SK-N-SH (cell line): ENCODE measurements at regions not wholly inside any gene's neighbourhood (a gene's known extent, or its start where the extent isn't known, plus 50 kb on each side); places are given as distances from the start of the nearest gene placed in this dataset.
A peak's percentile ranks its signal among the peaks of the same experiment; 100 is the strongest.

ENCODE experiments used
- CTCF ChIA-PET: fragments of 300-600, 350-600 bp; formaldehyde crosslinking; extraction: SDS; loops from one replicate; lab custom pipeline; 2021; lab: Yijun Ruan, JAX
- POLR2A ChIA-PET: fragments of 350-600 bp; sonication (Branson Sonifier 250); formaldehyde crosslinking; extraction: SDS; loops from one replicate; lab custom pipeline; 2020; ENCODE audit warnings: antibody characterized with exemption, inconsistent platforms; lab: Yijun Ruan, JAX
- DNase-seq: peaks from one replicate; pipeline ENCODE4 v3.0.0; 2012
- H2AFZ ChIP-seq: fragments of 200-600 bp; sonication (generic); 2 replicates; pipeline ENCODE4 v1.8.1; 2016; ENCODE audit warnings: antibody characterized with exemption, mild to moderate bottlenecking, low read depth
- H3F3A ChIP-seq: fragments of 200-600 bp; sonication (generic); replicated peaks from 2 replicates; pipeline ENCODE3; 2016; ENCODE audit warnings: antibody characterized with exemption, mild to moderate bottlenecking; ENCODE audit not compliant: insufficient read depth
- H3K27ac ChIP-seq, 2 experiments: fragments of 200-500 bp in 1 of 2; fragments of 200-600 bp in 1 of 2; sonication (Bioruptor generic) in 1 of 2; sonication (generic), shearing (Covaris generic) in 1 of 2; 2 replicates each; pipeline versions ENCODE4 v1.5.1 to v1.6.1; 2014 to 2016; ENCODE audit warnings: low read depth in 2 of 2, inconsistent platforms in 1 of 2, low read length in 1 of 2, mild to moderate bottlenecking in 1 of 2, mixed read lengths in 1 of 2
- H3K27me3 ChIP-seq: fragments of 200-600 bp; sonication (generic), shearing (Covaris generic); 2 replicates; pipeline ENCODE4 v1.6.1; 2016; ENCODE audit warnings: mixed run types; ENCODE audit not compliant: insufficient read depth
- H3K36me3 ChIP-seq, 2 experiments: fragments of 200-500 bp in 1 of 2; fragments of 200-600 bp in 1 of 2; sonication (Bioruptor generic) in 1 of 2; sonication (generic) in 1 of 2; replicated peaks in 1 of 2; 2 replicates each; pipeline versions ENCODE3 to v1.5.1; 2014 to 2016; ENCODE audit warnings: low read length in 1 of 2, mild to moderate bottlenecking in 1 of 2; ENCODE audit not compliant: insufficient read depth in 2 of 2, control insufficient read depth in 1 of 2
- H3K4me1 ChIP-seq, 2 experiments: fragments of 200-500 bp in 1 of 2; fragments of 200-600 bp in 1 of 2; sonication (Bioruptor generic) in 1 of 2; sonication (generic), shearing (Covaris generic) in 1 of 2; 2 replicates each; pipeline versions ENCODE4 v1.5.1 to v1.6.1; 2014 to 2016; ENCODE audit warnings: low read depth in 1 of 2, low read length in 1 of 2, mixed run types in 1 of 2; ENCODE audit not compliant: insufficient read depth in 2 of 2, control insufficient read depth in 1 of 2
- H3K4me2 ChIP-seq: fragments of 200-600 bp; sonication (generic), shearing (Covaris generic); 2 replicates; pipeline ENCODE4 v1.6.1; 2017; ENCODE audit warnings: mixed run types
- H3K4me3 ChIP-seq, 2 experiments: fragments of 200-500 bp in 1 of 2; fragments of 200-600 bp in 1 of 2; sonication (Bioruptor generic) in 1 of 2; sonication (generic), shearing (Covaris generic) in 1 of 2; 2 replicates each; pipeline versions ENCODE4 v1.5.1 to v1.8.1; 2014 to 2016; ENCODE audit warnings: low read depth in 2 of 2, inconsistent platforms in 1 of 2, low read length in 1 of 2, mild to moderate bottlenecking in 1 of 2, mixed read lengths in 1 of 2, moderate library complexity in 1 of 2
- H3K79me2 ChIP-seq: fragments of 200-600 bp; sonication (generic); 2 replicates; pipeline ENCODE4 v1.8.1; 2017; ENCODE audit warnings: mild to moderate bottlenecking; ENCODE audit not compliant: insufficient read depth
- H3K9ac ChIP-seq: fragments of 200-600 bp; sonication (generic); 2 replicates; pipeline ENCODE4 v1.6.1; 2017; ENCODE audit warnings: mixed run types
- H3K9me2 ChIP-seq: fragments of 200-600 bp; sonication (generic); 2 replicates; pipeline ENCODE4 v1.6.1; 2017; ENCODE audit warnings: mixed run types
- H3K9me3 ChIP-seq: fragments of 200-600 bp; sonication (generic); 2 replicates; pipeline ENCODE4 v1.6.1; 2017; ENCODE audit warnings: mixed run types, mild to moderate bottlenecking, moderate library complexity
- H4K20me1 ChIP-seq: fragments of 200-600 bp; sonication (generic); 2 replicates; pipeline ENCODE4 v1.6.1; 2017; ENCODE audit warnings: mild to moderate bottlenecking, mixed run types; ENCODE audit not compliant: insufficient read depth
- CHD2 ChIP-seq: fragments of 150-350 bp; IDR thresholded peaks from 2 replicates; pipeline ENCODE4 v1.6.1; 2018; ENCODE audit warnings: low read length; ENCODE audit not compliant: partially characterized antibody
- ELF1 ChIP-seq: IDR thresholded peaks from 2 replicates; pipeline ENCODE4 v1.4.0; 2012
- EZH2phosphoT487 ChIP-seq: fragments of 200-600 bp; sonication (generic); IDR thresholded peaks from 2 replicates; pipeline ENCODE4 v1.6.1; 2017; ENCODE audit warnings: low read depth, mixed run types, mild to moderate bottlenecking, antibody characterized with exemption, moderate library complexity, borderline replicate concordance
- FOXJ3 ChIP-seq: sonication (generic); formaldehyde crosslinking; IDR thresholded peaks from 2 replicates; pipeline ENCODE4 v1.5.1; 2020; ENCODE audit warnings: mild to moderate bottlenecking, missing genetic modification reagents
- FOXM1 ChIP-seq: IDR thresholded peaks from 2 replicates; pipeline ENCODE4 v1.4.0; 2012; ENCODE audit warnings: low read depth, mild to moderate bottlenecking
- GABPA ChIP-seq: IDR thresholded peaks from 2 replicates; pipeline ENCODE4 v1.4.0; 2012; ENCODE audit warnings: low read depth, mild to moderate bottlenecking
- MEF2A ChIP-seq: IDR thresholded peaks from 2 replicates; pipeline ENCODE4 v1.4.0; 2012; ENCODE audit warnings: low read depth, borderline replicate concordance
- MXI1 ChIP-seq: IDR thresholded peaks from 2 replicates; pipeline ENCODE4 v1.6.1; 2012; ENCODE audit warnings: mild to moderate bottlenecking, low read depth, low read length, improper control_type of control experiment
- NFIC ChIP-seq: IDR thresholded peaks from 2 replicates; pipeline ENCODE4 v1.4.0; 2012; ENCODE audit warnings: borderline replicate concordance
- NRF1 ChIP-seq: IDR thresholded peaks from 2 replicates; pipeline ENCODE4 v1.6.1; 2012; ENCODE audit warnings: low read depth, mild to moderate bottlenecking, low read length
- RCOR1 ChIP-seq: fragments of 150-350 bp; IDR thresholded peaks from 2 replicates; pipeline ENCODE4 v1.6.1; 2017; ENCODE audit warnings: antibody characterized with exemption, low read length
- RFX5 ChIP-seq: IDR thresholded peaks from 2 replicates; pipeline ENCODE4 v1.6.1; 2012; ENCODE audit warnings: mild to moderate bottlenecking, improper control_type of control experiment, low read length
- RXRA ChIP-seq: IDR thresholded peaks from 2 replicates; pipeline ENCODE4 v1.4.0; 2012; ENCODE audit warnings: low read depth, mild to moderate bottlenecking, borderline replicate concordance
- TCF12 ChIP-seq: IDR thresholded peaks from 2 replicates; pipeline ENCODE4 v1.4.0; 2012
- YY1 ChIP-seq: IDR thresholded peaks from 2 replicates; pipeline ENCODE4 v1.4.0; 2012; ENCODE audit warnings: low read depth, mild to moderate bottlenecking
- WGBS: methylation state at CpG from one replicate; pipeline ENCODE4 v1.1.6; 2017; ENCODE audit warnings: low lambda C conversion rate; 5-methylcytosine and 5-hydroxymethylcytosine counted together
- TF ChIP-seq, protein P1 (sequence below): fragments of 150-350 bp; IDR thresholded peaks from 2 replicates; pipeline ENCODE4 v1.6.1; 2017; ENCODE audit warnings: antibody characterized with exemption, low read length, low read depth, borderline replicate concordance
- TF ChIP-seq, protein P2 (sequence below): fragments of 200-600 bp; sonication (generic); IDR thresholded peaks from 2 replicates; pipeline ENCODE4 v1.6.1; 2017; ENCODE audit warnings: antibody characterized with exemption, mild to moderate bottlenecking, moderate library complexity
- TF ChIP-seq, protein P3 (sequence below): fragments of 150-350 bp; IDR thresholded peaks from 2 replicates; pipeline ENCODE4 v1.6.1; 2016; ENCODE audit warnings: mild to moderate bottlenecking, low read depth, low read length
- TF ChIP-seq, protein P4 (sequence below): IDR thresholded peaks from 2 replicates; pipeline ENCODE4 v1.4.0; 2012; ENCODE audit warnings: low read depth, borderline replicate concordance
- TF ChIP-seq, protein P5 (sequence below): IDR thresholded peaks from 2 replicates; pipeline ENCODE4; 2012
- TF ChIP-seq, protein P6 (sequence below): IDR thresholded peaks from 2 replicates; pipeline ENCODE4 v1.4.0; 2012; ENCODE audit warnings: low read depth, borderline replicate concordance
- TF ChIP-seq, protein P7 (sequence below): IDR thresholded peaks from 2 replicates; pipeline ENCODE4 v1.6.1; 2012; ENCODE audit warnings: mild to moderate bottlenecking, low read depth, low read length, moderate library complexity

DNA sequence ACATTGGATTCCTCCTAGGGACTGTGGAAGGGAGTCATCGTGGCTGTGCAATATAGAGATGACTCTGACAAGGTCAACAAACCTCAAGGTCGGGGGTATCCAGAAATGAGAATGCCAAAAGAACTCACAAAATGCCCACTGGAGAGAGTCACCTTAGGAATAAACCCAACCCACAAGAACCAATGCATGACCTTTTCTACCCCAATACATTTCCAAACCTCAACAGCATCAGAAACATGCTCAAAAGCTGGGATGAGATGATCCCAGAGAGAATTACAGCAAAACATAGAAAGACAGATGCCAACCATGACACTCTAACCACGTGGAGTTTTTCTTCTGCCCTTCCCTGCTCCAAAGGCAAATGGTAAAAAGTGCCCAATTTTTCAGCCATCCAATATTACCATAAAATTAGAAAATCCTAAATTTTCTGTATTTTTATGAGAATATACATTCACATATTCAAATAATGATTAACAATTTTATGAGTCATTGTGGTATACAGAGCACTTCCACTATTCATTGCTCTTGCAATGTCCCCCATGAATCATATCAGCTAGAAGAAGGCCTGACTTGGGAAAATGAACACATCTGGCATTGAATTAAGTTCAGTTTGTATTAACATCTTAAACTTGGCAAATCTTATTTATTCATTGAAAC is 88.2 kb upstream of the PALMD start:
- H3F3A ChIP-seq = peaks cover 22% of the 10 kb centered on the region
- peaks cover 0 to 14% of the 10 kb centered on the region in 2 experiments; a peak in 1 of 4 replicates for H3K4me1 ChIP-seq
- peak overlapping the region; percentile 30; the same call in 1 of the 2 replicates for H3K4me2 ChIP-seq
- no peak overlapping the region; the same call in 1 of the 2 replicates for H3K9ac ChIP-seq
- no peaks in the 10 kb centered on the region for H3K79me2 ChIP-seq
- WGBS = 73% methylated on average over 3 of the region's 3 CpGs
- no peaks in the 10 kb centered on the region for H3K9me2 ChIP-seq
- H3K27me3 ChIP-seq = no peaks in the 10 kb centered on the region
- H3K9me3 ChIP-seq = no peaks in the 10 kb centered on the region
- H3K36me3 ChIP-seq = no peaks in the 10 kb centered on the region
- peak overlapping the region in 1 of 2 experiments; percentile 94; a peak in 2 of 4 replicates for H3K27ac ChIP-seq
- no peak overlapping the region for H3K4me3 ChIP-seq
- ChIA-PET CTCF (no interaction called here), POLR2A (no interaction called here)
- no peaks in the 10 kb centered on the region for H4K20me1 ChIP-seq
- no peak for DNase-seq
- no peak overlapping the region; the same call in 1 of the 2 replicates for H2AFZ ChIP-seq
- TF ChIP-seq, protein P1, sequence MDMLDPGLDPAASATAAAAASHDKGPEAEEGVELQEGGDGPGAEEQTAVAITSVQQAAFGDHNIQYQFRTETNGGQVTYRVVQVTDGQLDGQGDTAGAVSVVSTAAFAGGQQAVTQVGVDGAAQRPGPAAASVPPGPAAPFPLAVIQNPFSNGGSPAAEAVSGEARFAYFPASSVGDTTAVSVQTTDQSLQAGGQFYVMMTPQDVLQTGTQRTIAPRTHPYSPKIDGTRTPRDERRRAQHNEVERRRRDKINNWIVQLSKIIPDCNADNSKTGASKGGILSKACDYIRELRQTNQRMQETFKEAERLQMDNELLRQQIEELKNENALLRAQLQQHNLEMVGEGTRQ = no peak
- TF ChIP-seq MXI1 = no peak
- TF ChIP-seq, protein P2, sequence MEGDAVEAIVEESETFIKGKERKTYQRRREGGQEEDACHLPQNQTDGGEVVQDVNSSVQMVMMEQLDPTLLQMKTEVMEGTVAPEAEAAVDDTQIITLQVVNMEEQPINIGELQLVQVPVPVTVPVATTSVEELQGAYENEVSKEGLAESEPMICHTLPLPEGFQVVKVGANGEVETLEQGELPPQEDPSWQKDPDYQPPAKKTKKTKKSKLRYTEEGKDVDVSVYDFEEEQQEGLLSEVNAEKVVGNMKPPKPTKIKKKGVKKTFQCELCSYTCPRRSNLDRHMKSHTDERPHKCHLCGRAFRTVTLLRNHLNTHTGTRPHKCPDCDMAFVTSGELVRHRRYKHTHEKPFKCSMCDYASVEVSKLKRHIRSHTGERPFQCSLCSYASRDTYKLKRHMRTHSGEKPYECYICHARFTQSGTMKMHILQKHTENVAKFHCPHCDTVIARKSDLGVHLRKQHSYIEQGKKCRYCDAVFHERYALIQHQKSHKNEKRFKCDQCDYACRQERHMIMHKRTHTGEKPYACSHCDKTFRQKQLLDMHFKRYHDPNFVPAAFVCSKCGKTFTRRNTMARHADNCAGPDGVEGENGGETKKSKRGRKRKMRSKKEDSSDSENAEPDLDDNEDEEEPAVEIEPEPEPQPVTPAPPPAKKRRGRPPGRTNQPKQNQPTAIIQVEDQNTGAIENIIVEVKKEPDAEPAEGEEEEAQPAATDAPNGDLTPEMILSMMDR = no peak
- no peak for TF ChIP-seq GABPA
- TF ChIP-seq RCOR1 = no peak
- TF ChIP-seq RXRA = no peak
- TF ChIP-seq, protein P3, sequence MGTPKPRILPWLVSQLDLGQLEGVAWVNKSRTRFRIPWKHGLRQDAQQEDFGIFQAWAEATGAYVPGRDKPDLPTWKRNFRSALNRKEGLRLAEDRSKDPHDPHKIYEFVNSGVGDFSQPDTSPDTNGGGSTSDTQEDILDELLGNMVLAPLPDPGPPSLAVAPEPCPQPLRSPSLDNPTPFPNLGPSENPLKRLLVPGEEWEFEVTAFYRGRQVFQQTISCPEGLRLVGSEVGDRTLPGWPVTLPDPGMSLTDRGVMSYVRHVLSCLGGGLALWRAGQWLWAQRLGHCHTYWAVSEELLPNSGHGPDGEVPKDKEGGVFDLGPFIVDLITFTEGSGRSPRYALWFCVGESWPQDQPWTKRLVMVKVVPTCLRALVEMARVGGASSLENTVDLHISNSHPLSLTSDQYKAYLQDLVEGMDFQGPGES = no peak
- no peak for TF ChIP-seq RFX5
- TF ChIP-seq YY1 = no peak
- TF ChIP-seq NFIC = peak; percentile 45; the same call in 1 of the 2 replicates
- TF ChIP-seq, protein P4, sequence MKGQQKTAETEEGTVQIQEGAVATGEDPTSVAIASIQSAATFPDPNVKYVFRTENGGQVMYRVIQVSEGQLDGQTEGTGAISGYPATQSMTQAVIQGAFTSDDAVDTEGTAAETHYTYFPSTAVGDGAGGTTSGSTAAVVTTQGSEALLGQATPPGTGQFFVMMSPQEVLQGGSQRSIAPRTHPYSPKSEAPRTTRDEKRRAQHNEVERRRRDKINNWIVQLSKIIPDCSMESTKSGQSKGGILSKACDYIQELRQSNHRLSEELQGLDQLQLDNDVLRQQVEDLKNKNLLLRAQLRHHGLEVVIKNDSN = no peak
- TF ChIP-seq, protein P5, sequence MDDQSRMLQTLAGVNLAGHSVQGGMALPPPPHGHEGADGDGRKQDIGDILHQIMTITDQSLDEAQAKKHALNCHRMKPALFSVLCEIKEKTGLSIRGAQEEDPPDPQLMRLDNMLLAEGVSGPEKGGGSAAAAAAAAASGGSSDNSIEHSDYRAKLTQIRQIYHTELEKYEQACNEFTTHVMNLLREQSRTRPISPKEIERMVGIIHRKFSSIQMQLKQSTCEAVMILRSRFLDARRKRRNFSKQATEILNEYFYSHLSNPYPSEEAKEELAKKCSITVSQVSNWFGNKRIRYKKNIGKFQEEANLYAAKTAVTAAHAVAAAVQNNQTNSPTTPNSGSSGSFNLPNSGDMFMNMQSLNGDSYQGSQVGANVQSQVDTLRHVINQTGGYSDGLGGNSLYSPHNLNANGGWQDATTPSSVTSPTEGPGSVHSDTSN = peak; percentile 82
- no peak for TF ChIP-seq FOXJ3 (CRISPR knock-in tag)
- TF ChIP-seq MEF2A = no peak
- TF ChIP-seq ELF1 = no peak
- TF ChIP-seq CHD2 = no peak
- no peak for TF ChIP-seq NRF1
- TF ChIP-seq, protein P6, sequence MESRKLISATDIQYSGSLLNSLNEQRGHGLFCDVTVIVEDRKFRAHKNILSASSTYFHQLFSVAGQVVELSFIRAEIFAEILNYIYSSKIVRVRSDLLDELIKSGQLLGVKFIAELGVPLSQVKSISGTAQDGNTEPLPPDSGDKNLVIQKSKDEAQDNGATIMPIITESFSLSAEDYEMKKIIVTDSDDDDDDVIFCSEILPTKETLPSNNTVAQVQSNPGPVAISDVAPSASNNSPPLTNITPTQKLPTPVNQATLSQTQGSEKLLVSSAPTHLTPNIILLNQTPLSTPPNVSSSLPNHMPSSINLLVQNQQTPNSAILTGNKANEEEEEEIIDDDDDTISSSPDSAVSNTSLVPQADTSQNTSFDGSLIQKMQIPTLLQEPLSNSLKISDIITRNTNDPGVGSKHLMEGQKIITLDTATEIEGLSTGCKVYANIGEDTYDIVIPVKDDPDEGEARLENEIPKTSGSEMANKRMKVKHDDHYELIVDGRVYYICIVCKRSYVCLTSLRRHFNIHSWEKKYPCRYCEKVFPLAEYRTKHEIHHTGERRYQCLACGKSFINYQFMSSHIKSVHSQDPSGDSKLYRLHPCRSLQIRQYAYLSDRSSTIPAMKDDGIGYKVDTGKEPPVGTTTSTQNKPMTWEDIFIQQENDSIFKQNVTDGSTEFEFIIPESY = no peak
- TF ChIP-seq TCF12 = peak; percentile 84
- TF ChIP-seq, protein P7, sequence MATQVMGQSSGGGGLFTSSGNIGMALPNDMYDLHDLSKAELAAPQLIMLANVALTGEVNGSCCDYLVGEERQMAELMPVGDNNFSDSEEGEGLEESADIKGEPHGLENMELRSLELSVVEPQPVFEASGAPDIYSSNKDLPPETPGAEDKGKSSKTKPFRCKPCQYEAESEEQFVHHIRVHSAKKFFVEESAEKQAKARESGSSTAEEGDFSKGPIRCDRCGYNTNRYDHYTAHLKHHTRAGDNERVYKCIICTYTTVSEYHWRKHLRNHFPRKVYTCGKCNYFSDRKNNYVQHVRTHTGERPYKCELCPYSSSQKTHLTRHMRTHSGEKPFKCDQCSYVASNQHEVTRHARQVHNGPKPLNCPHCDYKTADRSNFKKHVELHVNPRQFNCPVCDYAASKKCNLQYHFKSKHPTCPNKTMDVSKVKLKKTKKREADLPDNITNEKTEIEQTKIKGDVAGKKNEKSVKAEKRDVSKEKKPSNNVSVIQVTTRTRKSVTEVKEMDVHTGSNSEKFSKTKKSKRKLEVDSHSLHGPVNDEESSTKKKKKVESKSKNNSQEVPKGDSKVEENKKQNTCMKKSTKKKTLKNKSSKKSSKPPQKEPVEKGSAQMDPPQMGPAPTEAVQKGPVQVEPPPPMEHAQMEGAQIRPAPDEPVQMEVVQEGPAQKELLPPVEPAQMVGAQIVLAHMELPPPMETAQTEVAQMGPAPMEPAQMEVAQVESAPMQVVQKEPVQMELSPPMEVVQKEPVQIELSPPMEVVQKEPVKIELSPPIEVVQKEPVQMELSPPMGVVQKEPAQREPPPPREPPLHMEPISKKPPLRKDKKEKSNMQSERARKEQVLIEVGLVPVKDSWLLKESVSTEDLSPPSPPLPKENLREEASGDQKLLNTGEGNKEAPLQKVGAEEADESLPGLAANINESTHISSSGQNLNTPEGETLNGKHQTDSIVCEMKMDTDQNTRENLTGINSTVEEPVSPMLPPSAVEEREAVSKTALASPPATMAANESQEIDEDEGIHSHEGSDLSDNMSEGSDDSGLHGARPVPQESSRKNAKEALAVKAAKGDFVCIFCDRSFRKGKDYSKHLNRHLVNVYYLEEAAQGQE = no peak
- TF ChIP-seq EZH2phosphoT487 = no peak
- no peak for TF ChIP-seq FOXM1
